Stimulated activated CD8-positive, alpha-beta memory T cell treated with anti-CD3 and anti-CD28 coated beads, Interleukin-12 subunit alpha, Interleukin-12 subunit beta, amount 100 ng/mL, for 1 hour (primary cell): ENCODE measurements at regions not wholly inside any gene's neighbourhood (a gene's known extent, or its start where the extent isn't known, plus 50 kb on each side); places are given as distances from the start of the nearest gene placed in this dataset.

Experiments used
- DNase-seq: peaks from one replicate; pipeline ENCODE4 v3.0.0-alpha.2; 2020; ENCODE audit warnings: low read depth

DNA sequence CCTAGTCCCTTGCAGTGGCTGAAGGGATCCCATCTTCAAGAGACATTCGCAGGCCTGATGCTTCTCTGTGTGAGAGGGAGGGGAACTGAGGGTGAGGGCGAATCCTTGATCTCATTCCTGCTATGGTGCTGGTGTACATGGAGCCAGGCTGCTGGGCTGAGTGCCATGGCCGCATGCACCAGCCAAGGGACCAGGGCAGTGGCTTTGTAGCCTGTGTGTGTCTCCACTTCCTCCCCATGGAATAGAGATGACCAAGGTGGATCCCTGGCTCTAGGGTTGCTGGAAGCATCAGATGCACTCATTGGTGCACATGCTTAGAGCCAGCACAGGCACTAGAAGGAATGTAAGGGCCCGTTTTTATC, 195.0 kb downstream of the FOXL1 start:
- no peak for DNase-seq

DNA sequence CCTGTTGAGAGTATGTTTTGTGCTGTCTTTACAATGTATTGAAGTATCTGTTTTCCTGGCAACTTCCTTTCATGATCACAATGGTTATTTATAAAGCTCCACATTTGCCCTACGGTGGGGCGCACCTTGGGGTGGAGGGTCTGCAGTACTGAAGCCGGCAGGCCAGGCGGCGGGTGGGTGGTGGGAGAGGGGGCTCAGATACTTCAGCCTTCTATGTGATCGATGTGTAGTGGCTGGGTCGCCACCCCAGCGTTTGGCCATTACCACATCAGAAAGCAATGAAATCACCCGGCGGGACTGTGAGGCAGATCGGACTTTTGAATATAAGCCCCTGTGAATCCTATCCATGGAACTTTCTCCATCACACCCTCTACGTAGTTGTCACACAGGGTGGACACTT, 196.6 kb downstream of the FOXL1 start:
- no peak for DNase-seq

DNA sequence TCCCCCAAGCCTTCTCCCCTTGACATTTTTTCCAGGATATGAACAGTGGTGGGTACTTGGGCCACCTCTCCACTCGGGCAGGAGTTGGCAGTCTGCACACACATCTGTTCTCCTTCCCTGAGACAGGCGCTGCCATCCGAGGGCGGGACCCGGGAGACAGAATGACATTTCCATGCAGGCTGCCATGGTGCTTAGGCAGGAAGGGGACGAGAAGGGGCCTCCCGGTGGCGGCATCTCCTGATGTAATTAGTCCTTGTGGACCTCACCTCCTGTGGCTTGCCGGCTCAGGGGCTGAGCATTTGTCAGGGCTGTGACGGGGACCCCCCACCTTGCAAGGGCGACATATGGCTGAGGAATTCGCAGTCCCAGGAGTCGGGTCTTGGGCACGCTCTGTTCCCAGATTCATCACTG, 197.2 kb downstream of the FOXL1 start:
- no peak for DNase-seq

DNA sequence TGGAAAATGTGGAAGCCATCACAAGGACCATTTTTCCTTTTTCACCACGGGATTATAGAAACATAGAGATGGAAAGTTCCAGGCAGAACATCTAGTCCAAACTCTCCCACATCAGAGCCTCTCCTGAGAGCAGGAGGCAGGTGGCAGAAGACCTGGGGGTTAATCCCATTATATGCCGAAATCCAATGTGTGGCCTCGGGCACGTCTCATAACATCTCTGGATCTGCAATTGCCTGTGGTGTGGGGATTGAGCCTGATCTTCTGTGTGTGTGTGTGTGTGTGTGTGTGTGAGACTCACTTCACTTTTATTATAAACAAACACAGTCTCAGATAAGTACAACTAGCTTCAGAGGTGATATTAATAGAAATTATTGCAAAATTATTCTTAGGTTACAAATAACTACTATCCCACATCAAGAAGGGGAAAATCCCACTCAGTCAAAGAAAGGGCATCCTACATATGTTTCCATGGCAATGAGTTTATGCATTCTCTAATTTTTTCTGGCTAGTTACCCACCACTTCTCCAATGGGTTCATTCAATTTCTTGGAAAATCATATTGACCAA, 199.1 kb downstream of the FOXL1 start:
- no peak for DNase-seq

DNA sequence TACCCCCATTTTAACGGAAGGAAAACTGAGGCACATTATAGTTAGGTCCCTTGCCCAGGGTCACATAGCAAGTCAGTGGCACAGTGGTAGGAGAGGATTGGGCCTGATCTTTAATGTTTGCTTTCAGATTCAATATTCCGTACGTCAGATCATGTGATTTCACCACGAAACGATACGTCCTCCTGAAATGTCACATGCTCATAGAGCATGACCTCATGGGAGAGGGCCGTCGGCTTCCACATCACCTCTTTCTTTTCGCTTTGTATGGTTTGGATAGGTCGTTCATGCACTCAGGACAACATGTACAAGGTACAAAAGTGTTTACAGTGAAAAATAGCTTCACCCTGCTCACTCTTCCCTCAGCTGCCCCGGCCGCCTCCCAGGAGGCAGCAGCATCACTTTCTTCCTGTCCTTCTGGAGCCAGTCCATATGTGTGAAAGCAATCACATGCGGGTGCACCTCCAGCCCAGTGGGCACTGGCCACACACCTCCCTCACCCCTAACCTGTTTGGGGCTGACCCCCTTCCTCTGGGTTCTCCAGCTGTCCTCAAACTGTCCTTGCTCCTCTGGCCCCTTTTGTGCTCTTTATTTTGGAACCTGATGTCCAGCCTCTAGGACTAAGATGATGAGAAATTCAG, 199.9 kb downstream of the FOXL1 start:
- DNase-seq = no peak

DNA sequence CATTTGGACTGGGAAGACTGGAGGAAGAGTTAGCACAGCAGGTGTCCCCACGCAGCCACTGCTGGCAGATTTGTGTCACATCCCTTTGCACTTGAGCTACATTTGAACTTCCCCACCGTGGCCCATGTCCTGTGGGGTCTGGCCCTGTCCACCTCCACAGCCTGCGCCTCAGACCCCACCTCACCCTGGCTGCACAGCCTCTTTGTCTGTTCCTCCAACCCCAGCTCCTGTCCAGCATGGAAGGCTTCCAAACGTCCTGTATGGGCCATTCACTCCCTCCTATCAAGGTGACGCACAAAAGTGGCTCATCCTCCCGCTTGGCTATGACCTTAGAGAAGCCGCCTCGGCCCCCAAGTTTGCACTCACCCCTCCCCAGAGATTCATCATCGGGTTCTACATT, 200.6 kb downstream of the FOXL1 start:
- DNase-seq = no peak

DNA sequence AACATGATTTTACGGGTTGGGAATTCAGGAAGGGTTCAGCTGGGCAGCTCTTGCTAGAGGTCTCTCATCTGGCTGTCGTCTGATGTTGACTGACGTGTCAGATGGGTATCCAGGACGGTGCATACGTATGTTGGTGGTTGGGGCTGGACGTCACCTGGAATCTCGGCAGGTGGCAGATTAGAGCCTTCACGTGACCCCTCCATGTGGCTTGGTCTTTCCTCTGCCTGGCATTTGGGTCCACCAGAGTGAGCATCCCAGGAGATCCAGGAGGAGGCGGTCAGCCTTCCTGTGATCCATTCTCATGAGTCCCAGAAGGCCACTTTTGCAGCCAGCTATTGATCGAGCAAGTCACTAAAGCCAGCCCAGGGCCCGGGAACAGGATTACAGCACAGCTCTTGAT, 202.7 kb downstream of the FOXL1 start:
- DNase-seq = no peak

DNA sequence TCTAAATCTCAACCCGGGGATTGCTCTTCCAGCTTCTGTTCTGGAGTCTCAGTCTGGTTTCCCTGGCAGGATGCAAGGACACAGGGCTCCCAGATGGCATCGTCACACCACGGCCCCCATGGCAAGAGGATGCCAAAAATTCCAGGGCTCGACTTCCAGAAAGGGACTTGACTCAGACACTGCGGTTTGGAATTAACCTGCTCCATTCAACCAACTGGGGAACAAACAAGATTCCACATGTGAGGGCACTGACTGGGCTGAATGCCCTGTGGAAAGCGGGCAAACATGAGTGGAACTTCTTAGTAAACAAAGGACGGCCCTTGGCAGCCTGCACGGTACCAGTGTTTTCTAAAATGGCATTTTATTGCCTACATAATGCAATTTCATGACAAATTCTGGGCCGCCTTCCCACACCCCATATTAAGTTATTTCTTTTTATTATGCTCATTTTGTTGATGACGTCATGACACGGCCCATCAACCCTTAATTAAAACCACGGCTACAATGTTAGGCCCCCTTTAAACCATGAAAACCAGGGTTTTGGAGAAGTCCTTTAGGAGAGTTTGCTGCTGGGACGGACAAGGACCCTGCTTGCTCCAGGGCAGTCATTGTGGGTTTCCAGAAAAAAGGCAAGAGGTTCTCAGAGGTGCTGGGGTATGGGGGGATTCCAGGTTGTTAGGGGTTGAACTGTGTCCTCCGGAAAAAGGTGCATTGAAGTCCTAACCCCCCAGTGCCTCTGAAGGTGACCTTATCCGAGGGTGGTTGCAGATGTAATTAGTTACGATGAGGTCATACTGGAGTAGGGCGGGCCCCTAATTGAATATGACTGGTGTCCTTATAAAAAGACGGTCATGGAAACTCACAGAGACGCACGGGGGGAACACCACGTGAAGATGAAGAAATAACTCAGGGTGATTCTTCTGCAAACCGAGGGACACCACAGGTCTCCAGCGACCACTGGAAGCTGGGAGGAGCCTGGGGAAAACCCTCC, 205.6 kb downstream of the FOXL1 start:
- no peak for DNase-seq

DNA sequence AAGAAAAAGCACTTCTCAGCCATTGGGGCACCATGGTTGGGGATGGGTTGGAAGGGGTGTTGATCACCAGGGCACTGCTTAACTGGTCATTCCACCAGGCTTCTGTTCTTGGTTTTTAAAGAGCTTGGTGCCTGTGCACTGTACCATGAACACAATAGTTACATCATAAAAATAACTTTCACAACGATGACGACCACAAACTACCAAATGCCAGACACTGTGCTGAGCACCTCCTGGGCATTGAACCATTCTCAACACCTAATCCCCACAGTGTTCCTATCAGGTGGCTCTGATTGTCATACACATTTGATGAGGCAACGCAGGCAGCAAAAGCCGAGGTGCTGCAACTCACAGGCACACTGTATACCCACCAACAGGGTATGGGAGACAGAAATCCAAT, 208.0 kb downstream of the FOXL1 start:
- no peak for DNase-seq

DNA sequence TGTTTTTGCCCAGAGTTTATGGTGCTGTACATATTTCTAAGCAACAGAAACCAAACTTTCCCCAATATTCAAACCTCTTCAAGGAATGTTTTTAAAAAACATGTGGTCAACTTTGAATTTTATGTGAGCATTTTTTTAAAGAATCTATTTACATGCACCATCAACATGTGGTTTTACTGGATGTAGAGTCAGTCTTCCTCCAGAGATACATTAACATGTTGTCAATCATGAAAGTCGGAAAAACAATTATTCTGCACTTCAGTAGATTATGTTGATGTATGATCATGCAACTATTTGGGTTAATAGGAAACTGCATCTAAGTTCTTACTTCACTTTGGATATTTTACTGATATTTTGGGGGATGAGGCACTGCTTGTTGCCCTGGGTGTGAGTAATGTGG, 208.6 kb downstream of the FOXL1 start:
- DNase-seq = no peak

DNA sequence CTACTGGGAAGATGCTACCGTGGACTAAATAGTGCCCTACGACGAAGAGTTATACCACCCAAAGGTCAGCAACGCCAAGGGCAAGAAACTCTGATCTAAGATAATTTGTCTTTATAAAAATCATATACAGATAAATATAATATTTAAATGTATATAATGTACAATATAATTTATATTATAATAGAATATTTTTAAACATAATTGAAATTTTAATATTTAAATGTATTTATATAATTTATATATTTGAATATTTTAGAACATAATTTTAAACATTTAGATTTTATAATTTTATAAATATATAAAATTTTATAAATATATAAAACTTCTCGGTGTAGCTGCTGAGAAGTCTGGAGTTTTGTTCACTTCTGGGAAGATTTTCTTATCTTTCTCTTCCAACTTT, 209.2 kb downstream of the FOXL1 start:
- DNase-seq = no peak

DNA sequence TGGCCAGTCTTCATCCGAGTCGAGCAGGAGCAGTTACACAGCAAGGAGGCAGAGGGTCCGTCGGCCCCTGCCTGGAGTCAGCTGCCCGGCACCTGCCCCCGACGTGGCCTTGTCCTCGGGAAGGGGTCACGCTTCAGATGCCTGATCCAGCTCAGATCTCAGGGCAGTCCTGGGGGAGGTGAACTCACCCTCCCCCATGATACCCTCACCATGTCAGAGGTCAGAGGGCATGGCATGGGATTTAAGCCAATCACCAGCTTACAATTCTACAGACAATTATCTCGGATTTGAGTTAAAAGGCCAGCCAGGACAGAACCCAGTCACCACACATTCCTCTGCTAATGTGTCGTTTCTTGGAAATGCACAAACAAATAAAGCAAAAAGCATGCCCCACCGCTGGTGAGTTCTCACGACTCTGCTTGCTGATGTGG, 211.3 kb downstream of the FOXL1 start:
- DNase-seq = no peak

DNA sequence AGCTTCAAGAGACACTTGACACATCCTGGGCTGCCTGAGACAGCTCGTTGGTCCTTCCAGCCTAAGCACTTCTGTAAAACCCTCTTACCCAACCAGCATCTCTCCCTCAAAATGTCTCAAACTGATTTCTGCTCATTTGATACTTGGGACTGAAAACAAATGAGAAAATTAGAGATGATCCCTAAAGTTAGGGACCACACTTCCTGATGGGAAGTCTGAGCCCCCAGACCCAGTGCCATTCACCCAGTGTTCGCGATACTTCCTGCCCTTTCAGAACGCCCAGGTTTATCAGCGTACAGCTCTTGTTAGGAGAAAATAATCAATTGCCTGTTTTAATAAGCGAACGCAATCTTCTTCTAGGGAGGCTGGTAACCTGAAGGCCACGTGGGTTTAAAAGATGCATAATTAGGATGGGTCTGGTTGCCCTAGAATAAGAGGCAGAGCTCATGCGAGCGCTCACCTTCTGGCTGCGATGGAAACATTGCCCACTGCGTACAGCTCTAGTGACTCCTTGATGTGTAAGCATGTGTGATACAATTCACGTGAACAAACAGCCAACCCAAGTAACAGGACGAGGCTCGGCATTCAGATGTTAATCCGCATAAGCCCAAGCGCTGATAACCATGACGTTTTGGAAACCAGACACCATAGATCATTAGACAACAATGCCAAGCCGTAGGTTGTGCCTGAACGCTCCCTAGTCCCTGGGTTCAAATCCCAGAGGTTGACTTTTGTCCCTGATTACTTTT, 213.1 kb downstream of the FOXL1 start:
- no peak for DNase-seq

DNA sequence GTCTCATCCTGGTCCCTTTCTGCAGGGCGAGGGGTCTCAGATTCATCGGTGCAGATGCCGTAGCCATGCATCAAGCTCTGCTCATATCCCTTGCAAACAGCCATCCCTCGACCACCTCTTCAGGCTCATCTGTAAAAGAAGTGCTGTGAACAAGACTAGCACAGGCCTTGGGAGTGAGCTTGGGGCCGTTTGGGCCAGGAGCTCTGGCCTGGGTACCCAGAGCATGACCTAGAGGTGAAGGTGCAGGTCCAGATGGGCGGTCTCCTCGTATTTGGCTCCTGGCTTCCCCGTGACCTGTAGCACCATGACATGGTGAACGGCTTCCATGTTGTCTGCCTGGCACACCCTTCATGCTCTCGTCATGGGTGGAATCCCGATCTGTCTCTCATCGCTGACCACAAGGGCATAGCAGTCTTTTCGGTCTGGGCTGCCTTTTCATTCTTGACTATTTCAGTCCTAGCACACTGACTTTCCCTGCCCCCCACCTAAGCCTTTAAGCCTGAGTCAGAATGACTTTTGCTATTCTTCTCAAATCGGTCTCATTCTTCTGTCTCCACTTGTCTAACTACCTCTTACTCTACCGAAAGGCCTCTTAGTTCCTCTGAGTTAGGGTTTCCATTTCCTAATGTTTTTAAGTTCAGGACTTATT, 216.0 kb downstream of the FOXL1 start:
- no peak for DNase-seq

DNA sequence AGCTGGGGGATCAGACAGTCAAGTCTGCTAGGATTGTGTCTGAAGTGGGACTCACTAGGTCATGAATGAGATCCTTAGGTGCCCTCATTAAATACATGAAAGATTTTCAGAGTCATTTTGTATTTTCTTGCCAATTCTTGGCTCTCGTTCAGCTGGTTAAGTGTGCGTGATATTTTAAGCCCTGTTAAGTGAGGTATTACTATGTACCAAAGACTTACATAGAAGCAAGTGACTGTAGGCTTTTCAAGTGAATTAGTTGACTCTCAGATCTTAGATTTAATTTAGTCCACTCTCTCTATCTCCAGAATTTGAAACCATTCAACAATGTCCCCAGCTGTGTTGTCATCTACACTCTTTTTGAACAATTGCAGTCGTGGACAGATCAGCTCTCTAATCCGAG, 219.4 kb downstream of the FOXL1 start:
- DNase-seq = no peak

DNA sequence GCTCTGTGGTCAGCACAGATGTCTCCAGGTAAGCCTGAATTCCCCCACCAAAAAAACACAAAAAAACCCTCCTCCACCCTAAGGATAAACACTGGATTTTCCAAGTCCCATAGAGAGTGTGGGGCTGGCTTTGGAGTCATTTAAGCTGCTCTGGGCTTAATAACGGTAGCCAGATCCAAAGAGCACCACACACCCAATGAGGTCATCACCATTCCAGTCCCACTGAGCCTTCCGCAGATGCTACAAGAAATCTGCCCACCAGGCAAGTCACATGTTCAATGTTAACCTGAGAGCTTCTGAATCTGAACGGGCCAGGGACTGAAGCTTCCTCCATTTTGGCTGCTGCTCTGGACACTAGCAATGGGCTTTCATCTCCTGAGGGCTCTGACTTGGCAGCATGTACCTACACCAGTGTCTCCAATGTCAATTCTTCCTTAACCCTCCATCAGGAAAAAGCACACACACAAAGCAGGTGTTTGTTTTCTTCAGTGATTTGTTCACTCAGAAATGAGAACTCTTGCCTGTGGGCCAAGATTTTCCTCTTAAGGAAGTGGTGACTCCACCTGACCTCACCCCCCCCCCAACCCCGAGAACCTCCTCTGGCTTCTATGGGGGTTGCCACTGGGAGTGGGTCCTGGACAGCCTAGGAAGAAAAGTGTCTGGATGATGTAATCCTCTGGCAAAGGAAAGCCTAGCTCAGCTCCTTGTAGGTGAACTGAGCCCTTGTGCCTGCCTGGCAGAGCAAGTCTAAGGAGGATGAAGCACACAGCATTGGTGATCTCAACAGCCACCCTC, 220.1 kb downstream of the FOXL1 start:
- DNase-seq = no peak

DNA sequence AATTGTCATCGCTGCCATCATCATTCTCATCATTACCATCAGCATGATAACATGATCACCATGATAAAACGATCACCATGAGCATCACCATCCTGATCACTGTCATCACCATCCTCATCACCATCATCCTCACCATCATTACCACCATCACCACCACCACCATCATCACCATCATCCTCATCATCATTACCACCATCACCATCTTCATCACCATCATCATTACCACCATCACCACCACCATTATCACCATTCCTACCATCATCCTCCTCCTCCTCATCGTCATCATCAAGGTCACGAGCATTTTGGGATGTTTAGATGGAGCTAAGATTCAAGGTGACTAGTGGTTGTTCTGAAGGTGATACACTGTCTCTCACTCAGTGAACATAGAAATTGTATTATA, 221.0 kb downstream of the FOXL1 start:
- no peak for DNase-seq

DNA sequence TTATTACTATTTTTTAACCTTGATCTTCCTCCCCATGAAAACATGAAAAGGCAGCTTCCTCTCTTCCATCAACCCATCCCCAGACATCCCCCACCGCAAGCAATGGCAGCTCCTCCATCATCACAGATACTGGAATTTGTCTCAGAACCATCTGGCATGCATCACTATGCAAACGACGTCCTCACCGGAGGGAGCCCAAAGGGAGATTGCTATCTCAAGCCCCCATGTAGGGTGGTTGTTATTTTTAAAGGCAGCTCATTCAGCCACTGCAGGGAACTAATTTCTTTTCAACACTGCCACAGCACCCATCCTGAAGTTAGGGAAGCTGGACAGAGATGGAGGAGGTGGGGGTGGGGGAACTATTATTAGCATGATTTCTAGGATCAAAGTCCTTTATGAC, 222.5 kb downstream of the FOXL1 start:
- DNase-seq = no peak

DNA sequence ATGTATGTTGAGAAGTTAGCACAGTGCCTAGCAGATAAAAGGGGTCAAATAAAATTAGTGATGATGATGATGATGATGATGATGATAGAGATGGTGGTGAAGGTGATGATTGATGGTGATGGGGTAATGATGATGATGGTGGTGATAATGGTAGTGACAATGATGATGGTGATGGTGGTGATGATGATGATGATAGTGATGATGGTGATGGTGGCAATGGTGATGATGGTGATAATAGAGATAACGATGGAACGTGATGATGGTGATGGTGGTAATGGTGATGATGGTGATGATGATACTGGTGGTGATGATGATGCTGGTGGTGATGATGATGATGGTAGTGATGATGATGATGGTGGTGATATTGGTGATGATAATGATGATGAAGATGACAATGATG, 223.7 kb downstream of the FOXL1 start:
- no peak for DNase-seq

DNA sequence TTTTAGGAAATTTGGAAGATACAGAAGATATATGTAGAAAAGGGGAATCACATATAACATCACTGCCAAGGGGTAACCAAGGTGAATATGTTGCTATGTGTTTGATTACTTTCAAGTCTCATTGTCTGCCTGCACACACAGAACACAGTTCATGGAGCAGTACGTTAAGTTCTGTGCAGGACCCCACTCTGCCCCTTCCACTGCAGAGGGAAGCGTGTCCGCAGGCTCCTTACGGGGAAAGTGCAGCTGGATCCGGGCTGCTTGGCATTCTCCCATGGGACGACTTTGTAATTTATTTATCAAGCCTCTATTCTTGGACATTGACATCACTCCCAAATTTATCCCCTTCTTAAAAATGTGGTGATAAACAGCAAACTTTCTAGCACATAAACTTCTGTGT, 226.8 kb downstream of the FOXL1 start:
- DNase-seq = no peak

DNA sequence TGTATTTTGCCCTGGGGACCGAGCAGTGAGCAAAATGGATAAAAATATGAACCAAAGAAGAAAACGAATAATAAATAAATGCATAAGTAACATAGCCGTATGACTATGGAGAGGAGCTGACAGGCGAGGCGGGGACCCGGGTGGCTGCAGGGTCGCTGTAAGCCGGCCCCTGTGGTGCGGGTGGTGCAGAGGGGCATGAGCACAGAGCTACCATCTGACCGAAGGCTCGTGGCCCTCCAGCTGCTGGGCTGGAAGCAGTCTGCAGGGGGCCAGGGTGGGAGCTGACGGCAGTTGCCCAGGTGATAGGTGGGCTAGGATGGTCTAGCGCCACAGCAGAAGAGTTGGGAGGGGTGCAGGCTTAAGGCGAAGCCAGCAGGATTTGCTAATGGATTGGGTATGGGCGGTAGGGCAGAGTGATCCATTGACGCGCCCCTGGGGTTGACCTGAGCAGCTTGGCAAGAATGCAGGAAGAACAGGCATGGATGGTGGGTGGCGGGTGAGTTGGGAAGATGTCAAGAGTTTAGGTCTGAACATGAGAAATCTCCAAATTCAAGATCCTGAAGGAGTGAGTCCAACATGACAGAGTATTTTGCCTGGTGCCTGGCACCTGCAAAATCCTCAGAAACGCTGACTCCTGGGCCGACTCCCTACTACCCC, 228.0 kb downstream of the FOXL1 start:
- no peak for DNase-seq
